HEK293 (cell line): ENCODE measurements at regions not wholly inside any gene's neighbourhood (a gene's known extent, or its start where the extent isn't known, plus 50 kb on each side); places are given as distances from the start of the nearest gene placed in this dataset.

Experiments used
- TCF7L2 ChIP-seq: IDR thresholded peaks from 2 replicates; pipeline ENCODE4 v1.6.1; 2011; ENCODE audit warnings: low read depth, mild to moderate bottlenecking, inconsistent platforms, low read length, moderate library complexity, borderline replicate concordance
- YY1 ChIP-seq: fragments of 450-650 bp; formaldehyde crosslinking; IDR thresholded peaks from 2 replicates; pipeline ENCODE4 v1.5.1; 2018; ENCODE audit warnings: missing biosample characterization, missing genetic modification characterization
- ZFP41 ChIP-seq: fragments of 450-650 bp; formaldehyde crosslinking; IDR thresholded peaks from 2 replicates; pipeline ENCODE4 v1.5.1; 2016; ENCODE audit warnings: missing biosample characterization, missing genetic modification characterization, borderline replicate concordance
- ZXDB ChIP-seq: fragments of 450-650 bp; formaldehyde crosslinking; IDR thresholded peaks from 2 replicates; pipeline ENCODE4 v1.5.1; 2016; ENCODE audit warnings: missing biosample characterization, missing genetic modification characterization
- TF ChIP-seq, protein P1 (sequence below): fragments of 450-650 bp; formaldehyde crosslinking; IDR thresholded peaks from 2 replicates; pipeline ENCODE4 v1.5.1; 2016; ENCODE audit warnings: missing biosample characterization, missing genetic modification characterization
- TF ChIP-seq, protein P2 (sequence below): fragments of 450-650 bp; formaldehyde crosslinking; IDR thresholded peaks from 2 replicates; pipeline ENCODE4 v1.5.1; 2016; ENCODE audit warnings: missing biosample characterization, missing genetic modification characterization

GRCh38 chr4:135267148-135267865 is 1065.7 kb upstream of the PABPC4L start:
- TF ChIP-seq, protein P1, sequence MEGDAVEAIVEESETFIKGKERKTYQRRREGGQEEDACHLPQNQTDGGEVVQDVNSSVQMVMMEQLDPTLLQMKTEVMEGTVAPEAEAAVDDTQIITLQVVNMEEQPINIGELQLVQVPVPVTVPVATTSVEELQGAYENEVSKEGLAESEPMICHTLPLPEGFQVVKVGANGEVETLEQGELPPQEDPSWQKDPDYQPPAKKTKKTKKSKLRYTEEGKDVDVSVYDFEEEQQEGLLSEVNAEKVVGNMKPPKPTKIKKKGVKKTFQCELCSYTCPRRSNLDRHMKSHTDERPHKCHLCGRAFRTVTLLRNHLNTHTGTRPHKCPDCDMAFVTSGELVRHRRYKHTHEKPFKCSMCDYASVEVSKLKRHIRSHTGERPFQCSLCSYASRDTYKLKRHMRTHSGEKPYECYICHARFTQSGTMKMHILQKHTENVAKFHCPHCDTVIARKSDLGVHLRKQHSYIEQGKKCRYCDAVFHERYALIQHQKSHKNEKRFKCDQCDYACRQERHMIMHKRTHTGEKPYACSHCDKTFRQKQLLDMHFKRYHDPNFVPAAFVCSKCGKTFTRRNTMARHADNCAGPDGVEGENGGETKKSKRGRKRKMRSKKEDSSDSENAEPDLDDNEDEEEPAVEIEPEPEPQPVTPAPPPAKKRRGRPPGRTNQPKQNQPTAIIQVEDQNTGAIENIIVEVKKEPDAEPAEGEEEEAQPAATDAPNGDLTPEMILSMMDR (tag by site-specific recombination), result no peak
- TF ChIP-seq TCF7L2, result no peak
- no peak for TF ChIP-seq ZFP41
- TF ChIP-seq, protein P2, sequence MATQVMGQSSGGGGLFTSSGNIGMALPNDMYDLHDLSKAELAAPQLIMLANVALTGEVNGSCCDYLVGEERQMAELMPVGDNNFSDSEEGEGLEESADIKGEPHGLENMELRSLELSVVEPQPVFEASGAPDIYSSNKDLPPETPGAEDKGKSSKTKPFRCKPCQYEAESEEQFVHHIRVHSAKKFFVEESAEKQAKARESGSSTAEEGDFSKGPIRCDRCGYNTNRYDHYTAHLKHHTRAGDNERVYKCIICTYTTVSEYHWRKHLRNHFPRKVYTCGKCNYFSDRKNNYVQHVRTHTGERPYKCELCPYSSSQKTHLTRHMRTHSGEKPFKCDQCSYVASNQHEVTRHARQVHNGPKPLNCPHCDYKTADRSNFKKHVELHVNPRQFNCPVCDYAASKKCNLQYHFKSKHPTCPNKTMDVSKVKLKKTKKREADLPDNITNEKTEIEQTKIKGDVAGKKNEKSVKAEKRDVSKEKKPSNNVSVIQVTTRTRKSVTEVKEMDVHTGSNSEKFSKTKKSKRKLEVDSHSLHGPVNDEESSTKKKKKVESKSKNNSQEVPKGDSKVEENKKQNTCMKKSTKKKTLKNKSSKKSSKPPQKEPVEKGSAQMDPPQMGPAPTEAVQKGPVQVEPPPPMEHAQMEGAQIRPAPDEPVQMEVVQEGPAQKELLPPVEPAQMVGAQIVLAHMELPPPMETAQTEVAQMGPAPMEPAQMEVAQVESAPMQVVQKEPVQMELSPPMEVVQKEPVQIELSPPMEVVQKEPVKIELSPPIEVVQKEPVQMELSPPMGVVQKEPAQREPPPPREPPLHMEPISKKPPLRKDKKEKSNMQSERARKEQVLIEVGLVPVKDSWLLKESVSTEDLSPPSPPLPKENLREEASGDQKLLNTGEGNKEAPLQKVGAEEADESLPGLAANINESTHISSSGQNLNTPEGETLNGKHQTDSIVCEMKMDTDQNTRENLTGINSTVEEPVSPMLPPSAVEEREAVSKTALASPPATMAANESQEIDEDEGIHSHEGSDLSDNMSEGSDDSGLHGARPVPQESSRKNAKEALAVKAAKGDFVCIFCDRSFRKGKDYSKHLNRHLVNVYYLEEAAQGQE (tag by site-specific recombination), result no peak
- TF ChIP-seq YY1 (tag by site-specific recombination), result no peak
- TF ChIP-seq ZXDB (tag by site-specific recombination), result no peak
